ENCODE measurements at regions not wholly inside any gene's neighbourhood (a gene's known extent, or its start where the extent isn't known, plus 50 kb on each side); places are given as distances from the start of the nearest gene placed in this dataset.

- Histone ChIP-seq H3K4me1 (ENCODE audit: control insufficient read depth in 2 of 2, insufficient read depth in 2 of 2, low read length in 2 of 2) (no peaks in the 10 kb centered on the region), H4K20me1 (ENCODE audit: control insufficient read depth, insufficient read depth, low read length, poor library complexity, severe bottlenecking) (no peaks in the 10 kb centered on the region), H3K36me3 (replicated peaks in 1 of 2; ENCODE audit: control extremely low read depth in 1 of 2, control insufficient read depth in 1 of 2, extremely low read depth in 1 of 2, insufficient read depth in 2 of 2, low read length in 1 of 2) (no peaks in the 10 kb centered on the region), H3K4me3 (ENCODE audit: control extremely low read depth in 1 of 5, extremely low read depth in 1 of 5, insufficient read depth in 1 of 5, low read depth in 2 of 5, low read length in 4 of 5) (no peak overlapping the region), H3K27ac (ENCODE audit: low read length in 2 of 2) (no peak overlapping the region), H3K4me2 (replicated peaks; ENCODE audit: low read depth, low read length, poor library complexity, severe bottlenecking) (no peak overlapping the region), H2AFZ (ENCODE audit: insufficient read depth, low read depth, low read length, poor library complexity, severe bottlenecking) (no peak overlapping the region), H3K9me3 (ENCODE audit: control extremely low read depth in 1 of 3, control insufficient read depth in 2 of 3, insufficient read depth in 1 of 3, low read length in 2 of 3) (peaks cover 0 to 3% (median 0%) of the 10 kb centered on the region in 3 donors), H3K27me3 (replicated peaks in 1 of 4; ENCODE audit: control extremely low read depth in 1 of 4, control insufficient read depth in 3 of 4, insufficient read depth in 4 of 4, low read length in 3 of 4) (peaks cover 0 to 3% (median 0%) of the 10 kb centered on the region in 4 experiments), H3K9ac (ENCODE audit: low read length) (no peak overlapping the region), H3K79me2 (ENCODE audit: control insufficient read depth, insufficient read depth, low read length) (no peaks in the 10 kb centered on the region)
- intact Hi-C loops (cut with micrococcal nuclease) = no loop called here
- Mint-ChIP-seq H3K27ac (no peak overlapping the region), H3K27me3 (peaks cover 9% of the 10 kb centered on the region), H3K4me3 (no peak overlapping the region), H3K9me3 (ENCODE audit: insufficient read depth) (no peaks in the 10 kb centered on the region), H3K4me1 (no peaks in the 10 kb centered on the region)
- TF ChIP-seq, protein P1, sequence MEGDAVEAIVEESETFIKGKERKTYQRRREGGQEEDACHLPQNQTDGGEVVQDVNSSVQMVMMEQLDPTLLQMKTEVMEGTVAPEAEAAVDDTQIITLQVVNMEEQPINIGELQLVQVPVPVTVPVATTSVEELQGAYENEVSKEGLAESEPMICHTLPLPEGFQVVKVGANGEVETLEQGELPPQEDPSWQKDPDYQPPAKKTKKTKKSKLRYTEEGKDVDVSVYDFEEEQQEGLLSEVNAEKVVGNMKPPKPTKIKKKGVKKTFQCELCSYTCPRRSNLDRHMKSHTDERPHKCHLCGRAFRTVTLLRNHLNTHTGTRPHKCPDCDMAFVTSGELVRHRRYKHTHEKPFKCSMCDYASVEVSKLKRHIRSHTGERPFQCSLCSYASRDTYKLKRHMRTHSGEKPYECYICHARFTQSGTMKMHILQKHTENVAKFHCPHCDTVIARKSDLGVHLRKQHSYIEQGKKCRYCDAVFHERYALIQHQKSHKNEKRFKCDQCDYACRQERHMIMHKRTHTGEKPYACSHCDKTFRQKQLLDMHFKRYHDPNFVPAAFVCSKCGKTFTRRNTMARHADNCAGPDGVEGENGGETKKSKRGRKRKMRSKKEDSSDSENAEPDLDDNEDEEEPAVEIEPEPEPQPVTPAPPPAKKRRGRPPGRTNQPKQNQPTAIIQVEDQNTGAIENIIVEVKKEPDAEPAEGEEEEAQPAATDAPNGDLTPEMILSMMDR (IDR thresholded peaks at IDR 0.05) = no peak
- DNase-seq (no peak), ATAC-seq (ENCODE audit: low read depth) (no peak)
- no CpG with 5 or more reads among the region's 2 CpGs for WGBS (ENCODE audit: insufficient coverage)
- POLR2A ChIA-PET = no interaction called here
- CTCF ChIA-PET = no interaction called here
Observed at GRCh38 chr17:65408050-65408449, 153.4 kb downstream of the AXIN2 start.

- Mint-ChIP-seq H3K27me3 (peaks cover 9% of the 10 kb centered on the region), H3K27ac (no peak overlapping the region), H3K4me1 (no peaks in the 10 kb centered on the region), H3K9me3 (ENCODE audit: insufficient read depth) (no peaks in the 10 kb centered on the region), H3K4me3 (no peak overlapping the region)
- Histone ChIP-seq H3K27ac (ENCODE audit: low read length in 2 of 2) (no peak overlapping the region), H3K4me3 (ENCODE audit: control extremely low read depth in 1 of 5, extremely low read depth in 1 of 5, insufficient read depth in 1 of 5, low read depth in 2 of 5, low read length in 4 of 5) (no peak overlapping the region), H3K9me3 (ENCODE audit: control extremely low read depth in 1 of 3, control insufficient read depth in 2 of 3, insufficient read depth in 1 of 3, low read length in 2 of 3) (peaks cover 0 to 3% (median 0%) of the 10 kb centered on the region in 3 donors), H3K4me2 (replicated peaks; ENCODE audit: low read depth, low read length, poor library complexity, severe bottlenecking) (no peak overlapping the region), H3K9ac (ENCODE audit: low read length) (no peak overlapping the region), H3K36me3 (replicated peaks in 1 of 2; ENCODE audit: control extremely low read depth in 1 of 2, control insufficient read depth in 1 of 2, extremely low read depth in 1 of 2, insufficient read depth in 2 of 2, low read length in 1 of 2) (no peaks in the 10 kb centered on the region), H4K20me1 (ENCODE audit: control insufficient read depth, insufficient read depth, low read length, poor library complexity, severe bottlenecking) (no peaks in the 10 kb centered on the region), H3K4me1 (ENCODE audit: control insufficient read depth in 2 of 2, insufficient read depth in 2 of 2, low read length in 2 of 2) (no peaks in the 10 kb centered on the region), H3K79me2 (ENCODE audit: control insufficient read depth, insufficient read depth, low read length) (no peaks in the 10 kb centered on the region), H3K27me3 (replicated peaks in 1 of 4; ENCODE audit: control extremely low read depth in 1 of 4, control insufficient read depth in 3 of 4, insufficient read depth in 4 of 4, low read length in 3 of 4) (peaks cover 0 to 3% (median 0%) of the 10 kb centered on the region in 4 experiments), H2AFZ (ENCODE audit: insufficient read depth, low read depth, low read length, poor library complexity, severe bottlenecking) (no peak overlapping the region)
- no peak for TF ChIP-seq EZH2 (IDR thresholded peaks at IDR 0.05; ENCODE audit: borderline replicate concordance, insufficient read depth, low read depth, low read length, poor library complexity, severe bottlenecking)
- ATAC-seq (ENCODE audit: low read depth) (no peak), DNase-seq (no peak)
- WGBS (ENCODE audit: insufficient coverage) = no CpG with 5 or more reads among the region's 4 CpGs
- POLR2A ChIA-PET = no interaction called here
- CTCF ChIA-PET = no interaction called here
- intact Hi-C loops (cut with micrococcal nuclease) = no loop called here
Observed at GRCh38 chr17:65407017-65407416, 154.4 kb downstream of the AXIN2 start.
